Midbrain (tissue), 1 donor: ENCODE measurements at regions not wholly inside any gene's neighbourhood (a gene's known extent, or its start where the extent isn't known, plus 50 kb on each side); places are given as distances from the start of the nearest gene placed in this dataset.
"Not testable (repeated sequence)": the region's sequence is repeated elsewhere in the genome, so short reads cannot be mapped to it uniquely, and the experiment has no call there.

Source experiments
- DNase-seq: peaks from one replicate; lab custom pipeline; 2025; lab: John Stamatoyannopoulos, UW

DNA sequence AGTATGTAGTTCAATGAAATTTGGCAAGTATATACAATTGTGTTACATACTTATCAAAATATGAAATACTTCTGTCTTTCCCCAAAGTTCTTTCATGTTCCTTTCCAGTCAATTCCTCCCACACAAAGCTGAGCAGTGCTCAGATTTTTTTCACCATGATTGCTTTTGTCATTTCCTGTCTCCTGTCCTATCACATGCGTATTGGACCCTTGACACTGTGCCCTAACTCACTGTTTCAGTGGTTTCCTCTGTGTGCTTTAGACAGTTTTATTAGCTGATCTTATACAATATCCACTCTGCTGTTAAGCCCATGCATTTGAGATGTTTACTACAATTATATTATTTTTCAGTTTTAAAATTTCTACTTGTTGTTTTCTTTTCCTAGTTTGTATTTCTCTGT is 463.6 kb upstream of the MEF2C start:
- DNase-seq = no peak

GRCh38 chr5:89343666-89344065 is 460.7 kb upstream of the MEF2C start:
- DNase-seq = no peak

GRCh38 chr5:89342106-89342876 is 459.3 kb upstream of the MEF2C start:
- DNase-seq = no peak

DNA sequence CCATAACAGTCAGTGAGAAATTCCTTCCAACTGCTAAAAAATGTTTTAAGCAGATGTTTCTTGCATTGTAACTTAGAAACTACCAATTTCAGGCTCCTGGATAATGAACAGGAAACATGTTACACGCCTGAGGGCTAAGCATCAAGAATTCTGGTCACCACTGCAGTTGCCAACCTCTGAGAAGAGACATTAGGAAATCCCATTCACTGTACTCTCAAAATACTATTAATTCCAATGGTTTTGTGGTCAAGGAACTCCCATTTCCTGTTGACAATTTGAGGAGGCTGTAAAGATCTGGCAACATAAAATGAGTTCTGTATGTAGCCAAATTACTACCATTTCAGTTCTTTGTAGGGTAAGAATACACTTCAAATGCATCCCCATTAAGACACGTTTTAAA is 456.0 kb upstream of the MEF2C start:
- DNase-seq = no peak

DNA sequence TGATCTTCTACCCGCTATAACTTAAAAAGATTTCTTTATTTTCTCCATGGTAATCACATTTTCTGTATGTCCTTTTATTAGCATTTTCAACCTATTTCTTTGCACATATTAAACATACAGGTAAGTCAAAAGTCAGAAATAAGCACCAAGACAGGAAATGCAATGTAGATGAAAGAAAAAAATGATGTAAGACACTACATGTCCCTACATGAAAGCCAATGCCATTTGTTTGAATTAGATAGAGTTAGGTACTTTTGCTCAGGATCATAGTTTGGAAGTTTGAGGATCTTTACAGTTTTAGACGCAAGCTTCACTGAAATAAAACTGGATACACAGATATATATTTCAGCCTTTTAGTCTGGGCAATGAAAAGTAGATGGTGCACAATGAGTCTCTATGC is 453.1 kb upstream of the MEF2C start:
- no peak for DNase-seq

DNA sequence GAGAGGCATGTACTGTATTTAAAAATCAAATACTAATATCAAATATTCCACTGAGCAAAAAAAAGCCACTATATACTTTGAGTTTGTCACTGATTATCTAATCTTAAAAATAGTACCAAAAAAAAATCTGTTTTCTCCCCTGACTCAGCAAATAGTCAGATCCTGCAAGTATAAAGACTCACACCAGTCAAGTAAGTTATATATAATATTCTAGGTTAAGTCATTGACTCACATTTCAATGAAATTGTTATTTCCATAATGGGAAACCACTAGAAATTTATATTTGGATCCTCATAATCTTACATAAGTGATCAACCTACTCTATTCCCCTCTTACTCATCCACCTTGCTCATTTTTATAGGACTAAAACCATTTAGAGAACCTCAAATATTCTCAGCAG is 447.2 kb upstream of the MEF2C start:
- no peak for DNase-seq

- no peak for DNase-seq
Measured at GRCh38 chr5:89327608-89328007, 444.6 kb upstream of the MEF2C start.

- no peak for DNase-seq
Measured at GRCh38 chr5:89324990-89325389, 442.0 kb upstream of the MEF2C start.

GRCh38 chr5:89320421-89321277 is 437.7 kb upstream of the MEF2C start:
- DNase-seq = no peak

GRCh38 chr5:89317838-89318237 is 434.9 kb upstream of the MEF2C start:
- DNase-seq = not testable (repeated sequence)

- DNase-seq = no peak
Measured at GRCh38 chr5:89315286-89316100, 432.5 kb upstream of the MEF2C start.

DNA sequence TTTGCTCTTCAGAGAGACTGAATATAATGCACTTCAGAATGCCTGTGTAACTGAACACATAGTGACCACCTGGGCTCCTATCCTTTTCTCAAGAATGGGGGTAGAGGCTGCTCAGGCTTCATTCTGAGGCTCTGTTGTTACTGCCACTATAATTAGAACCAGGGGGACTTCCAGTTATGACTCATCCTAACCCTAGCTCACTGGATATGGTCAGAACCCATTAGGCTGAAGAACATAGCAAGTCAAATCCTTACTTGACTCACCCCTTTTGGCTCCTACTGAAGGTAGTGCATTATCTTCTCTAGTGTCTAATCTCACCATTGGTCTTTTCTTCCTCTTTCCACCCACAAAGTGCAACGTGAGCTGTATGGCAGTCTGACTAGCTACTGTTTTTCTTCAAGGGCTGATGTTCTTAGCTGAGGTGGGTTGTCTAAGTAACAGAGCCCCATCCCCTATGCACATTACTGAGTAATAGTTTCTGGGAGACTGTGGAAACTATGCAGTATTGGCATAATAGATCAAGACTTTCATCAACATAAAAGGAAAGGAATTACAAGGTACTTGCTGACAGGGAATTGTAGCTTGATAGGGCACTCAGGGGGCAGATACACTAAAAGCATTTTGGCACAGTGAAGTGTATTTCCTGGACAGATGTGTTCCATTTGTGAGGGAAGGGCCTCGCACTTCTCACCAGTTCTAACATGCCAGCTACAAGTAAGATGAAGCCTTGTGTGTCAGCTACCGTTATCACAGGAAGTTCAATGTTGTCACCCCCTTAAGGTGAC is 431.0 kb upstream of the MEF2C start:
- DNase-seq = no peak

GRCh38 chr5:89313044-89313443 is 430.1 kb upstream of the MEF2C start:
- DNase-seq = no peak

- DNase-seq = no peak
Measured at GRCh38 chr5:89309268-89309667, 426.3 kb upstream of the MEF2C start.

DNA sequence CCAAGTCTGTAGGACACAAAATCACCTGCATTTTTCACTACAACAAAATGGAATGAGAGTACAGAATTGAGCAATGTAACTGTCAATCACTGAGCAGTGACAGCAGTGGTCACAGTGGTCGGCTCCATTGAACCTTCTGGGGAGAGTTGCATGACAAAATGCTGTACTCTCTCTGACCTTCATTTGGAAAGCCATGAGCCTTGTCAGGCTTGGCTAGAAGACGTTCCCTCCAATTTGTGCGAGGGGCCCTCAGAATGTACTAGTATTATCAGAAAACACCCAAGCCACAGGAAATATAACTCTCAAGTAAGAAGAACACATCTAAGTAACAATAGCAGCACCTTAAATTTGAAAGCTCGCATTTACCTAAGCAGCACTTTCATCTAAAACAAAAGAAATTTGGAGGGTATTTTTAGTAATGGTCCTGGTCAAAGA is 425.6 kb upstream of the MEF2C start:
- no peak for DNase-seq

- DNase-seq = no peak
Measured at GRCh38 chr5:89307972-89308371, 425.0 kb upstream of the MEF2C start.

DNA sequence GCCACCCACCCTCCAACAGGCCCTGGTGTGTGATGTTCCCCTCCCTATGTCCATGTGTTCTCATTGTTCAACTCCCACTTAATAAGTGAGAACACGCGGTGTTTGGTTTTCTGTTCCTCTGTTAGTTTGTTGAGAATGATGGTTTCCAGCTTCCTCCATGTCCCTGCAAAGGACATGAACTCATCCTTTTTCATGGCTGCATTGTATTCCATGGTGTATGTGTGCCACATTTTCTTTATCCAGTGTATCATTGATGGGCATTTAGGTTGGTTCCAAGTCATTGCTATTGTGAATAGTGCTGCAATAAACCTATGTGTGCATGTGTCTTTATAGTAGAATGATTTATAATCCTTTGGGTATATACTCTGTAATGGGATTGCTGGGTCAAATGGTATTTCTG is 424.2 kb upstream of the MEF2C start:
- DNase-seq = not testable (repeated sequence)

DNA sequence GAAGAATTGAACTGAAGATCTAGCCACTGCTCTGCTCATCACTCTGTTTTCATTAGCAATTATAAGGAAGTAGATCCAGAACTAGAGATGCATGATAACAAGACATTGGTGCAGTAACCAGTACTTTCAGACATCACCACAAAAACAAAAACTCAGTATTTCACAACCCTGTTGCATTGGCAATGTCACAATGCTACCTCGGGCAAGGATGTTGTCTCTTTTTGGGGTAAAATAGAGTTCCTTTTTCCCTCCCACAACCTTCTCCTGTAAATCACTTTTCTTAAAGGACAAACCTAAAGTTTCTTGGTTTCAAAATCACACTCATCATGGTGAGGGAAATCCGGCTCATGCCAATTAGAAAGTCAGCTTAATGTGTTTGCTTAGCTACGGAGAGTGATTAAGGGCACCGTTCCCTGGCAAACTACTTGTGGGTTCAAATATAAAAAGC is 420.1 kb upstream of the MEF2C start:
- DNase-seq = peak; percentile 11

- no peak for DNase-seq
Measured at GRCh38 chr5:89302102-89302891, 419.3 kb upstream of the MEF2C start.

- DNase-seq = no peak
Measured at GRCh38 chr5:89301321-89302025, 418.5 kb upstream of the MEF2C start.
